ENCODE measurements at regions not wholly inside any gene's neighbourhood (a gene's known extent, or its start where the extent isn't known, plus 50 kb on each side); places are given as distances from the start of the nearest gene placed in this dataset.

DNA sequence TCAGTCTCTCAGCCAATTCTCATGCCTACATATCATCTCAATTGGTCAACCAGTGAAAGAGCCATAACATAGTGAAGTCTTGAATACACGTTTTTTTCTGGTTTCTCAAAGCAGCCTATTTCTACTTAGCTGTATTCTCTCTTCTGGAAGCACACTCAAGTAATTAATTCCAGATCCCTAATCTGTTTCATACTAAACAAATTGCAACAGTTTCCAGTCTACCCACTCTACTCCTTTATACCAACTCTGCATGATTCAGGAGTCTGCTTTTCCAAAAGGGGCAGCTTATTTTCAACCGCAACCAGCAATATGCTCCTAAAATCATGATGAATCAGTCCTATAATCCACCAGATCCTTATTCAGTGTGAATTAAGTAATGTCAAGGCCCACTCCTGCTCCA, 211.7 kb downstream of the TLE1 start:
- intact Hi-C loops (cut with micrococcal nuclease) = no loop called here
- Histone ChIP-seq H4K20me1 (replicated peaks; ENCODE audit: control insufficient read depth, insufficient read depth, low read length) (no peaks in the 10 kb centered on the region), H2AFZ (ENCODE audit: low read depth, low read length) (no peak overlapping the region), H3K27me3 (ENCODE audit: control insufficient read depth in 2 of 2, insufficient read depth in 2 of 2, low read length in 2 of 2) (no peaks in the 10 kb centered on the region), H3K4me1 (replicated peaks in 1 of 2; ENCODE audit: control insufficient read depth in 2 of 2, insufficient read depth in 2 of 2, low read length in 2 of 2) (no peaks in the 10 kb centered on the region), H3K9me1 (ENCODE audit: control insufficient read depth, insufficient read depth, low read length) (no peaks in the 10 kb centered on the region), H3K36me3 (ENCODE audit: control insufficient read depth, insufficient read depth, low read length) (no peaks in the 10 kb centered on the region), H3K79me2 (ENCODE audit: control insufficient read depth, insufficient read depth, low read length) (no peaks in the 10 kb centered on the region), H3K9ac (ENCODE audit: insufficient read depth in 1 of 2, low read depth in 2 of 2, low read length in 2 of 2) (no peak overlapping the region), H3K4me3 (no peak overlapping the region), H3K9me3 (replicated peaks; ENCODE audit: control insufficient read depth, insufficient read depth, low read depth, low read length) (no peaks in the 10 kb centered on the region), H3K4me2 (ENCODE audit: insufficient read depth, low read length) (no peak overlapping the region), H3K27ac (ENCODE audit: extremely low read depth, low read depth, low read length) (no peak overlapping the region)
- ATAC-seq (no peak), DNase-seq (ENCODE audit: extremely low read depth in 1 of 4, low spot score in 3 of 4) (no peak), FAIRE-seq (no peak)
- WGBS (ENCODE audit: insufficient coverage, low coverage, missing lambda C conversion rate) = 0% methylated on average over 2 of the region's 2 CpGs
- TF ChIP-seq CEBPG (CRISPR knock-in tag; IDR thresholded peaks at IDR 0.05) (no peak), CEBPG (tag; conservative IDR thresholded peaks at IDR 0.05 in 1 of 2, IDR thresholded peaks at IDR 0.05 in 1 of 2) (no peak), TCF7L2 (IDR thresholded peaks at IDR 0.05; ENCODE audit: low read depth, low read length) (no peak), ZNF445 (CRISPR knock-in tag; IDR thresholded peaks at IDR 0.05; ENCODE audit: low read depth) (no peak), SAP30 (IDR thresholded peaks at IDR 0.05; ENCODE audit: borderline replicate concordance, insufficient read depth, low read depth, low read length, poor library complexity, severe bottlenecking) (no peak)
- CTCF ChIA-PET (ENCODE audit: low intra/inter-chr PET ratio) = no interaction called here
- in situ Hi-C loops (cut with MboI) = no loop called here
- no TSS peak for BruUV-seq (replicated peaks)
- POLR2A ChIA-PET = no interaction called here

DNA sequence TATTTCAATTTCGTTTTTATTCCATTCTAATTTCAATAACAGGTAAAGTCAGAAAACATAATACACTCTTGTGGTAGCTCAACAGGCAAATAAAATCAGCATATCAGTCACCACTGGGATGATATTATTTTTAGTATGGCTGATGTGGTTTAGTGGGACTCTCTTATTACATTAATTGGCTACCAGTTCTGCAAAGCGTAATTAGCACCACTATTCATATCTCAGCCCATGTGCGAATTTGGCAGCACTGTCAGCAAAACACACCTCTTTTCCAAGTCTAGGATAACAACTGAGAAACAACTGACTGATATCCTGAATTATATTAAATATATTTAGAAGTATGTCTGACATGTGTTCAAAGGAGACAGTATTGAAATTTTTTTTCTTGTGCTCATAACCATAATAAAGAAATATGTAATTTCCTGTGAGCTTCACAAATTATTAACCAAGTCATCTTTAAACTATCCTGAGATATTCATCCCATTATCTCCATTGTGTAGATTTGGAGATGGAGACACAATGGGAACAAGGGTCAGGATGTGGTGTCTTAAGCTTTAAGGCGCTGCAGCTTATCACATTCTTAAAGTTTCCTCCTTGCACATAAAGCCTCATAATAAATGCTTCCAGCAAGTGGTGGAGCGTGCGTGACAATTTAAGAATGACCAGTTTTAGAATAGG, 212.4 kb downstream of the TLE1 start:
- no peaks in the 10 kb centered on the region for H3K9me1 ChIP-seq (ENCODE audit: control insufficient read depth, insufficient read depth, low read length)
- intact Hi-C loops (cut with micrococcal nuclease) = no loop called here
- 0% methylated on average over 6 of the region's 6 CpGs for WGBS (ENCODE audit: insufficient coverage, low coverage, missing lambda C conversion rate)
- no peaks in the 10 kb centered on the region for H3K4me1 ChIP-seq (replicated peaks in 1 of 2; ENCODE audit: control insufficient read depth in 2 of 2, insufficient read depth in 2 of 2, low read length in 2 of 2)
- FAIRE-seq (no peak), DNase-seq (ENCODE audit: extremely low read depth in 1 of 4, low spot score in 3 of 4) (no peak), ATAC-seq (no peak)
- H3K4me2 ChIP-seq (ENCODE audit: insufficient read depth, low read length) = no peak overlapping the region
- H3K36me3 ChIP-seq (ENCODE audit: control insufficient read depth, insufficient read depth, low read length) = no peaks in the 10 kb centered on the region
- H2AFZ ChIP-seq (ENCODE audit: low read depth, low read length) = no peak overlapping the region
- H3K27me3 ChIP-seq (ENCODE audit: control insufficient read depth in 2 of 2, insufficient read depth in 2 of 2, low read length in 2 of 2) = no peaks in the 10 kb centered on the region
- POLR2A ChIA-PET = no interaction called here
- no peak overlapping the region for H3K27ac ChIP-seq (ENCODE audit: extremely low read depth, low read depth, low read length)
- no peaks in the 10 kb centered on the region for H3K9me3 ChIP-seq (replicated peaks; ENCODE audit: control insufficient read depth, insufficient read depth, low read depth, low read length)
- no peaks in the 10 kb centered on the region for H4K20me1 ChIP-seq (replicated peaks; ENCODE audit: control insufficient read depth, insufficient read depth, low read length)
- BruUV-seq (replicated peaks) = no TSS peak
- no peak overlapping the region for H3K9ac ChIP-seq (ENCODE audit: insufficient read depth in 1 of 2, low read depth in 2 of 2, low read length in 2 of 2)
- CTCF ChIA-PET (ENCODE audit: low intra/inter-chr PET ratio) = no interaction called here
- in situ Hi-C loops (cut with MboI) = no loop called here
- no peaks in the 10 kb centered on the region for H3K79me2 ChIP-seq (ENCODE audit: control insufficient read depth, insufficient read depth, low read length)
- H3K4me3 ChIP-seq = no peak overlapping the region
- TF ChIP-seq C11orf30 (IDR thresholded peaks at IDR 0.05; ENCODE audit: low read depth) (no peak), RBM25 (IDR thresholded peaks at IDR 0.05; ENCODE audit: low read depth, low read length, severe bottlenecking) (no peak), HEY1 (CRISPR knock-in tag; IDR thresholded peaks at IDR 0.05; ENCODE audit: borderline replicate concordance) (no peak)
- TF ChIP-seq, protein P1, sequence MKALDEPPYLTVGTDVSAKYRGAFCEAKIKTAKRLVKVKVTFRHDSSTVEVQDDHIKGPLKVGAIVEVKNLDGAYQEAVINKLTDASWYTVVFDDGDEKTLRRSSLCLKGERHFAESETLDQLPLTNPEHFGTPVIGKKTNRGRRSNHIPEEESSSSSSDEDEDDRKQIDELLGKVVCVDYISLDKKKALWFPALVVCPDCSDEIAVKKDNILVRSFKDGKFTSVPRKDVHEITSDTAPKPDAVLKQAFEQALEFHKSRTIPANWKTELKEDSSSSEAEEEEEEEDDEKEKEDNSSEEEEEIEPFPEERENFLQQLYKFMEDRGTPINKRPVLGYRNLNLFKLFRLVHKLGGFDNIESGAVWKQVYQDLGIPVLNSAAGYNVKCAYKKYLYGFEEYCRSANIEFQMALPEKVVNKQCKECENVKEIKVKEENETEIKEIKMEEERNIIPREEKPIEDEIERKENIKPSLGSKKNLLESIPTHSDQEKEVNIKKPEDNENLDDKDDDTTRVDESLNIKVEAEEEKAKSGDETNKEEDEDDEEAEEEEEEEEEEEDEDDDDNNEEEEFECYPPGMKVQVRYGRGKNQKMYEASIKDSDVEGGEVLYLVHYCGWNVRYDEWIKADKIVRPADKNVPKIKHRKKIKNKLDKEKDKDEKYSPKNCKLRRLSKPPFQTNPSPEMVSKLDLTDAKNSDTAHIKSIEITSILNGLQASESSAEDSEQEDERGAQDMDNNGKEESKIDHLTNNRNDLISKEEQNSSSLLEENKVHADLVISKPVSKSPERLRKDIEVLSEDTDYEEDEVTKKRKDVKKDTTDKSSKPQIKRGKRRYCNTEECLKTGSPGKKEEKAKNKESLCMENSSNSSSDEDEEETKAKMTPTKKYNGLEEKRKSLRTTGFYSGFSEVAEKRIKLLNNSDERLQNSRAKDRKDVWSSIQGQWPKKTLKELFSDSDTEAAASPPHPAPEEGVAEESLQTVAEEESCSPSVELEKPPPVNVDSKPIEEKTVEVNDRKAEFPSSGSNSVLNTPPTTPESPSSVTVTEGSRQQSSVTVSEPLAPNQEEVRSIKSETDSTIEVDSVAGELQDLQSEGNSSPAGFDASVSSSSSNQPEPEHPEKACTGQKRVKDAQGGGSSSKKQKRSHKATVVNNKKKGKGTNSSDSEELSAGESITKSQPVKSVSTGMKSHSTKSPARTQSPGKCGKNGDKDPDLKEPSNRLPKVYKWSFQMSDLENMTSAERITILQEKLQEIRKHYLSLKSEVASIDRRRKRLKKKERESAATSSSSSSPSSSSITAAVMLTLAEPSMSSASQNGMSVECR (CRISPR knock-in tag; IDR thresholded peaks at IDR 0.05) = no peak
